ENCODE measurements at regions not wholly inside any gene's neighbourhood (a gene's known extent, or its start where the extent isn't known, plus 50 kb on each side); places are given as distances from the start of the nearest gene placed in this dataset.

- no peak for TF ChIP-seq MAX (IDR thresholded peaks at IDR 0.05; ENCODE audit: insufficient read depth, insufficient read length)
- TF ChIP-seq MYC (IDR thresholded peaks at IDR 0.05; ENCODE audit: low read depth, low read length): no peak
- no peak for TF ChIP-seq FOS (IDR thresholded peaks at IDR 0.05; ENCODE audit: borderline replicate concordance, insufficient read depth, low read length)
- no peak for TF ChIP-seq GATA2 (IDR thresholded peaks at IDR 0.05; ENCODE audit: insufficient read depth, insufficient read length, low read depth, low read length)
- no peak for TF ChIP-seq POLR2AphosphoS5 (IDR thresholded peaks at IDR 0.05; ENCODE audit: insufficient read depth, low read depth, low read length)
- TF ChIP-seq EZH2 (IDR thresholded peaks at IDR 0.05; ENCODE audit: borderline replicate concordance, low read depth, low read length, severe bottlenecking): no peak
- no peak for TF ChIP-seq POLR2A (IDR thresholded peaks at IDR 0.05; ENCODE audit: low read depth, low read length)
- Histone ChIP-seq H3K9ac (replicated peaks; ENCODE audit: extremely low read depth, insufficient read depth, low read length) (no peak overlapping the region), H3K9me3 (replicated peaks; ENCODE audit: control insufficient read depth, insufficient read depth, low read length) (no peaks in the 10 kb centered on the region), H4K20me1 (replicated peaks; ENCODE audit: control insufficient read depth, extremely low read depth, insufficient read depth, low read length) (no peaks in the 10 kb centered on the region), H3K4me2 (ENCODE audit: insufficient read depth, low read length) (no peak overlapping the region), H2AFZ (ENCODE audit: low read depth, low read length) (no peak overlapping the region), H3K4me1 (ENCODE audit: control insufficient read depth, extremely low read depth, insufficient read depth, low read length) (no peaks in the 10 kb centered on the region), H3K27me3 (ENCODE audit: control insufficient read depth in 2 of 2, insufficient read depth in 2 of 2, low read length in 2 of 2) (no peaks in the 10 kb centered on the region), H3K27ac (ENCODE audit: insufficient read depth, low read depth, low read length) (no peak overlapping the region), H3K79me2 (ENCODE audit: control insufficient read depth, insufficient read depth, low read length) (no peaks in the 10 kb centered on the region), H3K36me3 (ENCODE audit: control insufficient read depth in 2 of 2, extremely low read depth in 1 of 2, insufficient read depth in 2 of 2, low read length in 2 of 2) (no peaks in the 10 kb centered on the region), H3K9me1 (replicated peaks; ENCODE audit: control insufficient read depth, extremely low read depth, insufficient read depth, low read length) (no peaks in the 10 kb centered on the region), H3K4me3 (replicated peaks in 1 of 3; ENCODE audit: insufficient read depth in 1 of 3, low read depth in 1 of 3, low read length in 3 of 3) (no peak overlapping the region)
- ChIA-PET POLR2A (no interaction called here), CTCF (no interaction called here)
- intact Hi-C loops (cut with micrococcal nuclease): no loop called here
- DNase-seq (ENCODE audit: low read depth, low spot score) (no peak), FAIRE-seq (no peak)
- dilution Hi-C loops (cut with MboI; ENCODE audit: extremely low pct_ligation_motif_present, low sequenced_read_pairs): no loop called here
- BruUV-seq (replicated peaks): no TSS peak
Observed at GRCh38 chr21:20404915-20405314, 593.3 kb upstream of the NCAM2 start.

GRCh38 chr21:20418353-20418752 is 579.9 kb upstream of the NCAM2 start:
- Histone ChIP-seq H3K27me3 (ENCODE audit: control insufficient read depth in 2 of 2, insufficient read depth in 2 of 2, low read length in 2 of 2) (no peaks in the 10 kb centered on the region), H3K9ac (replicated peaks; ENCODE audit: extremely low read depth, insufficient read depth, low read length) (no peak overlapping the region), H4K20me1 (replicated peaks; ENCODE audit: control insufficient read depth, extremely low read depth, insufficient read depth, low read length) (no peaks in the 10 kb centered on the region), H3K4me3 (replicated peaks in 1 of 3; ENCODE audit: insufficient read depth in 1 of 3, low read depth in 1 of 3, low read length in 3 of 3) (no peak overlapping the region), H3K9me3 (replicated peaks; ENCODE audit: control insufficient read depth, insufficient read depth, low read length) (peaks cover 5% of the 10 kb centered on the region), H3K4me1 (ENCODE audit: control insufficient read depth, extremely low read depth, insufficient read depth, low read length) (no peaks in the 10 kb centered on the region), H3K79me2 (ENCODE audit: control insufficient read depth, insufficient read depth, low read length) (no peaks in the 10 kb centered on the region), H3K36me3 (ENCODE audit: control insufficient read depth in 2 of 2, extremely low read depth in 1 of 2, insufficient read depth in 2 of 2, low read length in 2 of 2) (no peaks in the 10 kb centered on the region), H2AFZ (ENCODE audit: low read depth, low read length) (no peak overlapping the region), H3K9me1 (replicated peaks; ENCODE audit: control insufficient read depth, extremely low read depth, insufficient read depth, low read length) (no peaks in the 10 kb centered on the region), H3K4me2 (ENCODE audit: insufficient read depth, low read length) (no peak overlapping the region), H3K27ac (ENCODE audit: insufficient read depth, low read depth, low read length) (no peak overlapping the region)
- POLR2A ChIA-PET: no interaction called here
- dilution Hi-C loops (cut with MboI; ENCODE audit: extremely low pct_ligation_motif_present, low sequenced_read_pairs): no loop called here
- FAIRE-seq (no peak), DNase-seq (ENCODE audit: low read depth, low spot score) (no peak)
- intact Hi-C loops (cut with micrococcal nuclease): no loop called here
- CTCF ChIA-PET: no interaction called here
- BruUV-seq (replicated peaks): no TSS peak
- TF ChIP-seq POLR2A (IDR thresholded peaks at IDR 0.05; ENCODE audit: low read depth, low read length) (no peak), POLR2AphosphoS5 (IDR thresholded peaks at IDR 0.05; ENCODE audit: insufficient read depth, low read depth, low read length) (no peak)

Data from endothelial cell of umbilical vein (primary cell).